DMS153 treated with DMSO at 0.1 percent for 48 hours (cell line): ENCODE measurements at regions not wholly inside any gene's neighbourhood (a gene's known extent, or its start where the extent isn't known, plus 50 kb on each side); places are given as distances from the start of the nearest gene placed in this dataset.

ENCODE experiments used
- DNase-seq: peaks from one replicate; lab custom pipeline; 2025; ENCODE audit not compliant: unreplicated experiment; lab: John Stamatoyannopoulos, UW

GRCh38 chr15:35166730-35167359 lies 81.8 kb upstream of the NANOGP8 start:
- no peak for DNase-seq

- no peak for DNase-seq
Observed at GRCh38 chr15:35161694-35162093, 76.6 kb upstream of the NANOGP8 start.

- no peak for DNase-seq
Observed at GRCh38 chr15:35159170-35159569, 74.1 kb upstream of the NANOGP8 start.

- DNase-seq, result no peak
Observed at GRCh38 chr15:35151782-35152181, 66.7 kb upstream of the NANOGP8 start.

GRCh38 chr15:35151381-35151780 lies 66.3 kb upstream of the NANOGP8 start:
- no peak for DNase-seq

- no peak for DNase-seq
Observed at GRCh38 chr15:35150361-35150760, 65.3 kb upstream of the NANOGP8 start.

- no peak for DNase-seq
Observed at GRCh38 chr15:35145336-35145735, 60.2 kb upstream of the NANOGP8 start.

GRCh38 chr15:35142578-35142977 lies 57.5 kb upstream of the NANOGP8 start:
- DNase-seq, result no peak

- no peak for DNase-seq
Observed at GRCh38 chr15:35141743-35142471, 56.8 kb upstream of the NANOGP8 start.

- DNase-seq, result no peak
Observed at GRCh38 chr15:35139822-35140221, 54.7 kb upstream of the NANOGP8 start.

GRCh38 chr15:35137190-35137574 lies 52.1 kb upstream of the NANOGP8 start:
- no peak for DNase-seq

- no peak for DNase-seq
Observed at GRCh38 chr15:35136321-35137189, 51.5 kb upstream of the NANOGP8 start.
